ENCODE measurements at regions not wholly inside any gene's neighbourhood (a gene's known extent, or its start where the extent isn't known, plus 50 kb on each side); places are given as distances from the start of the nearest gene placed in this dataset.

- TF ChIP-seq, protein P1, sequence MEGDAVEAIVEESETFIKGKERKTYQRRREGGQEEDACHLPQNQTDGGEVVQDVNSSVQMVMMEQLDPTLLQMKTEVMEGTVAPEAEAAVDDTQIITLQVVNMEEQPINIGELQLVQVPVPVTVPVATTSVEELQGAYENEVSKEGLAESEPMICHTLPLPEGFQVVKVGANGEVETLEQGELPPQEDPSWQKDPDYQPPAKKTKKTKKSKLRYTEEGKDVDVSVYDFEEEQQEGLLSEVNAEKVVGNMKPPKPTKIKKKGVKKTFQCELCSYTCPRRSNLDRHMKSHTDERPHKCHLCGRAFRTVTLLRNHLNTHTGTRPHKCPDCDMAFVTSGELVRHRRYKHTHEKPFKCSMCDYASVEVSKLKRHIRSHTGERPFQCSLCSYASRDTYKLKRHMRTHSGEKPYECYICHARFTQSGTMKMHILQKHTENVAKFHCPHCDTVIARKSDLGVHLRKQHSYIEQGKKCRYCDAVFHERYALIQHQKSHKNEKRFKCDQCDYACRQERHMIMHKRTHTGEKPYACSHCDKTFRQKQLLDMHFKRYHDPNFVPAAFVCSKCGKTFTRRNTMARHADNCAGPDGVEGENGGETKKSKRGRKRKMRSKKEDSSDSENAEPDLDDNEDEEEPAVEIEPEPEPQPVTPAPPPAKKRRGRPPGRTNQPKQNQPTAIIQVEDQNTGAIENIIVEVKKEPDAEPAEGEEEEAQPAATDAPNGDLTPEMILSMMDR (IDR thresholded peaks at IDR 0.05; ENCODE audit: low read depth, low read length): no peak
- TF ChIP-seq EZH2phosphoT487 (IDR thresholded peaks at IDR 0.05; ENCODE audit: low read depth): no peak
These were observed 195.2 kb downstream of the MRPL39 start for GRCh38 chr21:25412100-25412499.

Measured in OCI-LY3 (cell line).